WTC11 (cell line): ENCODE measurements at regions not wholly inside any gene's neighbourhood (a gene's known extent, or its start where the extent isn't known, plus 50 kb on each side); places are given as distances from the start of the nearest gene placed in this dataset.

Source experiments
- ATAC-seq: fragments of 200-7000 bp; cut with Tn5 transposase; 2 replicates; pipeline ENCODE4 v1.10.0; 2021; ENCODE audit warnings: mild to moderate bottlenecking, moderate library complexity
- CTCF ChIA-PET: fragments of 300-600 bp; sonication (Branson Sonifier 250); formaldehyde crosslinking; loops from one replicate; lab custom pipeline; 2021; ENCODE audit warnings: antibody characterized with exemption; lab: Charles Lee
- POLR2A ChIA-PET: fragments of 350-600 bp; sonication (Branson Sonifier 250); formaldehyde crosslinking; loops from one replicate; lab custom pipeline; 2021; ENCODE audit warnings: antibody characterized with exemption; lab: Charles Lee
- DNase-seq: peaks from one replicate; pipeline ENCODE4 v3.0.0; 2021; ENCODE audit warnings: low spot score
- H3K27ac Mint-ChIP-seq: 2 replicates; pipeline ENCODE4 v1.8.0; 2021; ENCODE audit warnings: mixed read lengths
- H3K27me3 Mint-ChIP-seq: 2 replicates; pipeline ENCODE4 v1.8.0; 2021; ENCODE audit warnings: low read depth, mild to moderate bottlenecking, moderate library complexity, mixed read lengths
- H3K36me3 Mint-ChIP-seq: 2 replicates; pipeline ENCODE4 v1.8.0; 2021; ENCODE audit warnings: mixed read lengths
- H3K4me1 Mint-ChIP-seq: 2 replicates; pipeline ENCODE4 v1.8.0; 2022; ENCODE audit warnings: mixed read lengths
- H3K4me3 Mint-ChIP-seq: 2 replicates; pipeline ENCODE4 v1.8.0; 2021; ENCODE audit warnings: mild to moderate bottlenecking, moderate library complexity, mixed read lengths
- H3K9me3 Mint-ChIP-seq: 2 replicates; pipeline ENCODE4 v1.8.0; 2021; ENCODE audit warnings: mixed read lengths
- ATF1 ChIP-seq: sonication (generic); formaldehyde crosslinking; IDR thresholded peaks from 2 replicates; pipeline ENCODE4 v1.8.1; 2023; ENCODE audit warnings: mild to moderate bottlenecking, moderate library complexity, missing genetic modification reagents
- CBFB ChIP-seq: sonication (generic); formaldehyde crosslinking; IDR thresholded peaks from 2 replicates; pipeline ENCODE4 v1.8.1; 2022; ENCODE audit warnings: mild to moderate bottlenecking, low read depth, missing genetic modification reagents
- ESRRA ChIP-seq: sonication (generic); formaldehyde crosslinking; IDR thresholded peaks from 2 replicates; pipeline ENCODE4 v1.8.1; 2022; ENCODE audit warnings: mild to moderate bottlenecking, missing genetic modification reagents, borderline replicate concordance
- GRHL2 ChIP-seq: fragments of 250-450 bp; sonication (Bioruptor Pico); IDR thresholded peaks from 2 replicates; pipeline ENCODE4 v1.8.0; 2022; ENCODE audit warnings: mild to moderate bottlenecking, moderate library complexity; ENCODE audit not compliant: insufficient replicate concordance, severe bottlenecking
- JAZF1 ChIP-seq: fragments of 250-450 bp; sonication (Bioruptor Pico); IDR thresholded peaks from 2 replicates; pipeline ENCODE4 v1.9.0; 2021; ENCODE audit warnings: moderate library complexity, mild to moderate bottlenecking, inconsistent platforms
- KAT7 ChIP-seq: sonication (generic); formaldehyde crosslinking; IDR thresholded peaks from 2 replicates; pipeline ENCODE4 v1.8.1; 2023; ENCODE audit warnings: missing genetic modification reagents, mild to moderate bottlenecking, borderline replicate concordance
- PRRX2 ChIP-seq: fragments of 250-450 bp; sonication (Bioruptor Pico); IDR thresholded peaks from 2 replicates; pipeline ENCODE4 v1.8.0; 2021; ENCODE audit warnings: mild to moderate bottlenecking
- RORB ChIP-seq: fragments of 250-450 bp; sonication (Bioruptor Pico); IDR thresholded peaks from 2 replicates; pipeline ENCODE4 v1.9.0; 2021; ENCODE audit warnings: mild to moderate bottlenecking
- SMAD3 ChIP-seq: sonication (generic); formaldehyde crosslinking; IDR thresholded peaks from 2 replicates; pipeline ENCODE4 v1.8.0; 2022; ENCODE audit warnings: missing genetic modification reagents, mild to moderate bottlenecking, borderline replicate concordance
- SOX15 ChIP-seq: fragments of 250-450 bp; sonication (Bioruptor Pico); IDR thresholded peaks from 2 replicates; pipeline ENCODE4 v1.9.0; 2021; ENCODE audit warnings: mild to moderate bottlenecking
- ZBTB21 ChIP-seq: sonication (generic); formaldehyde crosslinking; IDR thresholded peaks from 2 replicates; pipeline ENCODE4 v1.8.1; 2023; ENCODE audit warnings: mild to moderate bottlenecking, missing genetic modification reagents, borderline replicate concordance
- ZNF121 ChIP-seq: sonication (generic); formaldehyde crosslinking; IDR thresholded peaks from 2 replicates; pipeline ENCODE4 v1.8.0; 2023; ENCODE audit warnings: missing genetic modification reagents
- ZNF671 ChIP-seq: fragments of 250-450 bp; sonication (Bioruptor Pico); IDR thresholded peaks from 2 replicates; pipeline ENCODE4 v1.8.0; 2021; ENCODE audit warnings: mild to moderate bottlenecking
- TF ChIP-seq, protein P1 (sequence below): sonication (generic); formaldehyde crosslinking; IDR thresholded peaks from 2 replicates; pipeline ENCODE4 v1.8.0; 2023; ENCODE audit warnings: missing genetic modification reagents
- TF ChIP-seq, protein P2 (sequence below): sonication (generic); formaldehyde crosslinking; IDR thresholded peaks from 2 replicates; pipeline ENCODE4 v1.8.0; 2022; ENCODE audit warnings: mild to moderate bottlenecking, missing genetic modification reagents
- TF ChIP-seq, protein P3 (sequence below): sonication (generic); formaldehyde crosslinking; conservative IDR thresholded peaks from 2 replicates; pipeline ENCODE4 v1.8.1; 2023; ENCODE audit warnings: mild to moderate bottlenecking, low read depth, missing genetic modification reagents, moderate library complexity
- TF ChIP-seq, protein P4 (sequence below): sonication (generic); formaldehyde crosslinking; IDR thresholded peaks from 2 replicates; pipeline ENCODE4 v1.8.1; 2022; ENCODE audit warnings: low read depth, mild to moderate bottlenecking, moderate library complexity, missing genetic modification reagents, borderline replicate concordance
- TF ChIP-seq, protein P5 (sequence below): sonication (generic); formaldehyde crosslinking; IDR thresholded peaks from 2 replicates; pipeline ENCODE4 v1.8.1; 2023; ENCODE audit warnings: mild to moderate bottlenecking, missing genetic modification reagents, moderate library complexity
- TF ChIP-seq, protein P6 (sequence below): fragments of 250-450 bp; sonication (Bioruptor Pico); IDR thresholded peaks from 2 replicates; pipeline ENCODE4 v1.9.0; 2021; ENCODE audit warnings: mild to moderate bottlenecking
- TF ChIP-seq, protein P7 (sequence below): sonication (generic); formaldehyde crosslinking; IDR thresholded peaks from 2 replicates; pipeline ENCODE4 v1.8.1; 2022; ENCODE audit warnings: mild to moderate bottlenecking, missing genetic modification reagents, moderate library complexity, borderline replicate concordance

DNA sequence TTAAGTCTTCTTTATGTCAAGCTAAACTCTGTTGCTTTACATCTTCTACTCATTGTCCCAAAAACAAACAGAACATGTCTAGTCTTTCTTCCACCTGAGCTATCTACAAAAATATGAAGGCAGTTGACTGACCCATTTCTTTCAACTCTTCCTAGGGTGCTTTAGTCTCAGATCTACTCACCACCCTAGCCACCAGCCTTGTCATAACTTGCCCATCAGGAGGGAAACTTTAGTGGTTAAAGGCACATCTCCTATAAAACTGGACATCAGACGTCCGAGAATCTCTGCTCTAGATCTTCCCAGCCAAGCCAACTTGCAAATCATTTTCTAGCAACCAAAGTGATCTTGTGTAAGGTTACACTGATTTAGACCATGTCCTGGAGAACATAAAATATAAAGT, 205.0 kb downstream of the ACTL7B start (continued):
- TF ChIP-seq, protein P1, sequence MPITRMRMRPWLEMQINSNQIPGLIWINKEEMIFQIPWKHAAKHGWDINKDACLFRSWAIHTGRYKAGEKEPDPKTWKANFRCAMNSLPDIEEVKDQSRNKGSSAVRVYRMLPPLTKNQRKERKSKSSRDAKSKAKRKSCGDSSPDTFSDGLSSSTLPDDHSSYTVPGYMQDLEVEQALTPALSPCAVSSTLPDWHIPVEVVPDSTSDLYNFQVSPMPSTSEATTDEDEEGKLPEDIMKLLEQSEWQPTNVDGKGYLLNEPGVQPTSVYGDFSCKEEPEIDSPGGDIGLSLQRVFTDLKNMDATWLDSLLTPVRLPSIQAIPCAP (CRISPR knock-in tag): no peak
- no peak for TF ChIP-seq ZBTB21 (CRISPR knock-in tag)
- no peak for TF ChIP-seq SOX15
- TF ChIP-seq CBFB: no peak
- TF ChIP-seq ESRRA: no peak
- TF ChIP-seq, protein P2, sequence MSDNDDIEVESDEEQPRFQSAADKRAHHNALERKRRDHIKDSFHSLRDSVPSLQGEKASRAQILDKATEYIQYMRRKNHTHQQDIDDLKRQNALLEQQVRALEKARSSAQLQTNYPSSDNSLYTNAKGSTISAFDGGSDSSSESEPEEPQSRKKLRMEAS: no peak
- TF ChIP-seq PRRX2 (CRISPR knock-in tag): no peak
- TF ChIP-seq, protein P3, sequence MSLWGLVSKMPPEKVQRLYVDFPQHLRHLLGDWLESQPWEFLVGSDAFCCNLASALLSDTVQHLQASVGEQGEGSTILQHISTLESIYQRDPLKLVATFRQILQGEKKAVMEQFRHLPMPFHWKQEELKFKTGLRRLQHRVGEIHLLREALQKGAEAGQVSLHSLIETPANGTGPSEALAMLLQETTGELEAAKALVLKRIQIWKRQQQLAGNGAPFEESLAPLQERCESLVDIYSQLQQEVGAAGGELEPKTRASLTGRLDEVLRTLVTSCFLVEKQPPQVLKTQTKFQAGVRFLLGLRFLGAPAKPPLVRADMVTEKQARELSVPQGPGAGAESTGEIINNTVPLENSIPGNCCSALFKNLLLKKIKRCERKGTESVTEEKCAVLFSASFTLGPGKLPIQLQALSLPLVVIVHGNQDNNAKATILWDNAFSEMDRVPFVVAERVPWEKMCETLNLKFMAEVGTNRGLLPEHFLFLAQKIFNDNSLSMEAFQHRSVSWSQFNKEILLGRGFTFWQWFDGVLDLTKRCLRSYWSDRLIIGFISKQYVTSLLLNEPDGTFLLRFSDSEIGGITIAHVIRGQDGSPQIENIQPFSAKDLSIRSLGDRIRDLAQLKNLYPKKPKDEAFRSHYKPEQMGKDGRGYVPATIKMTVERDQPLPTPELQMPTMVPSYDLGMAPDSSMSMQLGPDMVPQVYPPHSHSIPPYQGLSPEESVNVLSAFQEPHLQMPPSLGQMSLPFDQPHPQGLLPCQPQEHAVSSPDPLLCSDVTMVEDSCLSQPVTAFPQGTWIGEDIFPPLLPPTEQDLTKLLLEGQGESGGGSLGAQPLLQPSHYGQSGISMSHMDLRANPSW (CRISPR knock-in tag): no peak
- TF ChIP-seq, protein P4, sequence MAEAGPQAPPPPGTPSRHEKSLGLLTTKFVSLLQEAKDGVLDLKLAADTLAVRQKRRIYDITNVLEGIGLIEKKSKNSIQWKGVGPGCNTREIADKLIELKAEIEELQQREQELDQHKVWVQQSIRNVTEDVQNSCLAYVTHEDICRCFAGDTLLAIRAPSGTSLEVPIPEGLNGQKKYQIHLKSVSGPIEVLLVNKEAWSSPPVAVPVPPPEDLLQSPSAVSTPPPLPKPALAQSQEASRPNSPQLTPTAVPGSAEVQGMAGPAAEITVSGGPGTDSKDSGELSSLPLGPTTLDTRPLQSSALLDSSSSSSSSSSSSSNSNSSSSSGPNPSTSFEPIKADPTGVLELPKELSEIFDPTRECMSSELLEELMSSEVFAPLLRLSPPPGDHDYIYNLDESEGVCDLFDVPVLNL (CRISPR knock-in tag): no peak
- TF ChIP-seq, all 79 proteins: peak for 0

DNA sequence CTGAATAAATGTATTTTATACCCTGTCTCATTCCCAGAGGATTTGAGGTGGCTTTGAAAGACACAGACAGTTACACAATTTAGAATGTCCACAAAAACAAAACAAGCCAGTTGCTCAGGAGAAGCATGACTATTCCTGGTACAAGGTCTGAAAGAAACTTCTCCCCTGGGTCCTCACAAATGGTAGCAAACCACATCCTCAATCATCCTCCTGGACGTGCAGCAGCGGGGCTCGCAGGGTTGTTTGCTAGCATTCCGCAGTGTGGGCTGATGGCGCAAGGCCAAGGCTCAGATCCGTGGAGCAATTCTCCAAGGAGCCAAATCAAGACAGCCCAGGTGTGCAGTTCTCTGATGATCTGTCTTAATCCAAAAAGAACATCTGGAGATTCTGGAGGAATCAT, 210.3 kb downstream of the ACTL7B start:
- CTCF ChIA-PET: no interaction called here
- H3K27me3 Mint-ChIP-seq: no peaks in the 10 kb centered on the region
- no peak for DNase-seq
- no peak for ATAC-seq
- POLR2A ChIA-PET: no interaction called here
- no peaks in the 10 kb centered on the region for H3K36me3 Mint-ChIP-seq
- H3K4me3 Mint-ChIP-seq: no peak overlapping the region
- no peaks in the 10 kb centered on the region for H3K4me1 Mint-ChIP-seq
- TF ChIP-seq, protein P4 (CRISPR knock-in tag): no peak
- TF ChIP-seq ATF1 (CRISPR knock-in tag) (no peak), ZBTB21 (CRISPR knock-in tag) (no peak), ZNF121 (CRISPR knock-in tag) (no peak), RORB (CRISPR knock-in tag) (no peak), ZNF671 (CRISPR knock-in tag) (no peak), JAZF1 (no peak), KAT7 (CRISPR knock-in tag) (no peak), GRHL2 (CRISPR knock-in tag) (no peak), SMAD3 (CRISPR knock-in tag) (no peak)
- TF ChIP-seq, protein P5, sequence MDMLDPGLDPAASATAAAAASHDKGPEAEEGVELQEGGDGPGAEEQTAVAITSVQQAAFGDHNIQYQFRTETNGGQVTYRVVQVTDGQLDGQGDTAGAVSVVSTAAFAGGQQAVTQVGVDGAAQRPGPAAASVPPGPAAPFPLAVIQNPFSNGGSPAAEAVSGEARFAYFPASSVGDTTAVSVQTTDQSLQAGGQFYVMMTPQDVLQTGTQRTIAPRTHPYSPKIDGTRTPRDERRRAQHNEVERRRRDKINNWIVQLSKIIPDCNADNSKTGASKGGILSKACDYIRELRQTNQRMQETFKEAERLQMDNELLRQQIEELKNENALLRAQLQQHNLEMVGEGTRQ: no peak
- TF ChIP-seq, protein P6, sequence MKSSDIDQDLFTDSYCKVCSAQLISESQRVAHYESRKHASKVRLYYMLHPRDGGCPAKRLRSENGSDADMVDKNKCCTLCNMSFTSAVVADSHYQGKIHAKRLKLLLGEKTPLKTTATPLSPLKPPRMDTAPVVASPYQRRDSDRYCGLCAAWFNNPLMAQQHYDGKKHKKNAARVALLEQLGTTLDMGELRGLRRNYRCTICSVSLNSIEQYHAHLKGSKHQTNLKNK (CRISPR knock-in tag): no peak
- TF ChIP-seq, protein P7, sequence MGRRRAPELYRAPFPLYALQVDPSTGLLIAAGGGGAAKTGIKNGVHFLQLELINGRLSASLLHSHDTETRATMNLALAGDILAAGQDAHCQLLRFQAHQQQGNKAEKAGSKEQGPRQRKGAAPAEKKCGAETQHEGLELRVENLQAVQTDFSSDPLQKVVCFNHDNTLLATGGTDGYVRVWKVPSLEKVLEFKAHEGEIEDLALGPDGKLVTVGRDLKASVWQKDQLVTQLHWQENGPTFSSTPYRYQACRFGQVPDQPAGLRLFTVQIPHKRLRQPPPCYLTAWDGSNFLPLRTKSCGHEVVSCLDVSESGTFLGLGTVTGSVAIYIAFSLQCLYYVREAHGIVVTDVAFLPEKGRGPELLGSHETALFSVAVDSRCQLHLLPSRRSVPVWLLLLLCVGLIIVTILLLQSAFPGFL (CRISPR knock-in tag): no peak
- TF ChIP-seq, all 79 proteins: peak for 0
- H3K9me3 Mint-ChIP-seq: peaks cover 15% of the 10 kb centered on the region; the same call in 1 of the 2 replicates
- H3K27ac Mint-ChIP-seq: no peak overlapping the region
